ENCODE measurements at regions not wholly inside any gene's neighbourhood (a gene's known extent, or its start where the extent isn't known, plus 50 kb on each side); places are given as distances from the start of the nearest gene placed in this dataset.

DNA sequence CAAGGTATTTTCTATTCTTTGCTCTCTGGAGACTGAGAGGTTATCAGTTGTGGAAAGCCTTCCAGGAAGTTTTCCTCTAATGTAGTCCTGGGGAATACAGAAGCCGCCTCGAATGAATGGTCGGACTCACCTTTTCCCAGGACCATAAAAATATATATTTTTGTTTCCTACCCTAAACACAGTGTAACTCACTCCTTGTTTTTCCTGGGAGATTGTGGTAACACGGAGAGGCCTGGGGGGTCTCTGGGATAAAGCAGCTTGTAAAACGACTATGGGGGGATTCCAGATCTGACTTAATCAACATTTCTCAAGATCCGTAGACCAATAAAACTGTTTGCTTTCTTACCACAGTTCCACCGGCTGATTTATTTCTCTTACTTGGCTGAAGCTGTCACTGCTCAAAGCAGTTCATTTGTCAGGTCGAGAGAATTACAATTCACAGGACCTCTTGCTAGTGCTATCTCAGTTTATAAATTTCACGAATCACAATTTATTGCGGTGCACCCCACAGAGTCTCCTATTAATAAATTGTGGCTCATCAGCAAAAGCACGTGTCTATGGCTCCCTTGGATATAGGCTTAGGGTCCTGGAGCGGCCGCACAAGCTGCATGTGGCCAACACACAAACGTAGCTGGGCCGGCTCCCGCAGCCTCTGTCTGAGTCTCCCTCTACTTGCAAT, 176.3 kb upstream of the BMPER start:
- DNase-seq: no peak
- Histone ChIP-seq H3K4me3 (ENCODE audit: insufficient read depth, low read depth, low read length) (no peak overlapping the region), H3K36me3 (replicated peaks; ENCODE audit: control insufficient read depth, insufficient read depth, low read length) (no peaks in the 10 kb centered on the region), H3K27me3 (ENCODE audit: control insufficient read depth, insufficient read depth, low read length) (no peaks in the 10 kb centered on the region)

- H3K4me3 ChIP-seq (ENCODE audit: insufficient read depth, low read depth, low read length): no peak overlapping the region
- H3K27me3 ChIP-seq (ENCODE audit: control insufficient read depth, insufficient read depth, low read length): no peaks in the 10 kb centered on the region
- no peak for DNase-seq
- H3K36me3 ChIP-seq (replicated peaks; ENCODE audit: control insufficient read depth, insufficient read depth, low read length): no peaks in the 10 kb centered on the region
Measured at GRCh38 chr7:33729726-33730125, 175.6 kb upstream of the BMPER start.

DNA sequence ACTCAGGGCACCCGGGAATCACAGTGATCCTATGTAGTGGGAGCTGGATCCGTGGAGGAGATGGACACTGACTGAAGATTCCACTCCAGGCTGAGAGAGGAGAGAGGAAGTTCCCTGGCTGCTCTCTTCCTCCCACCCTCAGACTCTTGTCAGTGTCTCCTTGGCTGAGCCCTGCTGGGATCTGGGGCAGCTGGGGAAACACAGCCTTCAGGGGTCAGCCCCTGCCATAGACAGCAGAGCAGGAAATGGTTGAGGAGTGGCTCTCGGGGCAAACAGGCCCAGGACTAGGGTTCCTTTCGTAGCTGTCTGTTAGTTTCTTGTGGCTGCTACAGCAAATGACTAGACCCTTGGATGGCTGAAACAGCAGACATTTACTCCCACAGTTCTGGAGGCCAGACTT, 174.4 kb upstream of the BMPER start:
- no peaks in the 10 kb centered on the region for H3K36me3 ChIP-seq (replicated peaks; ENCODE audit: control insufficient read depth, insufficient read depth, low read length)
- H3K27me3 ChIP-seq (ENCODE audit: control insufficient read depth, insufficient read depth, low read length): no peaks in the 10 kb centered on the region
- no peak overlapping the region for H3K4me3 ChIP-seq (ENCODE audit: insufficient read depth, low read depth, low read length)
- no peak for DNase-seq

- Histone ChIP-seq H3K27me3 (ENCODE audit: control insufficient read depth, insufficient read depth, low read length) (no peaks in the 10 kb centered on the region), H3K4me3 (ENCODE audit: insufficient read depth, low read depth, low read length) (no peak overlapping the region), H3K36me3 (replicated peaks; ENCODE audit: control insufficient read depth, insufficient read depth, low read length) (no peaks in the 10 kb centered on the region)
- DNase-seq: no peak
Measured at GRCh38 chr7:33731912-33732311, 173.4 kb upstream of the BMPER start.

- Histone ChIP-seq H3K27me3 (ENCODE audit: control insufficient read depth, insufficient read depth, low read length) (no peaks in the 10 kb centered on the region), H3K4me3 (ENCODE audit: insufficient read depth, low read depth, low read length) (no peak overlapping the region), H3K36me3 (replicated peaks; ENCODE audit: control insufficient read depth, insufficient read depth, low read length) (no peaks in the 10 kb centered on the region)
- no peak for DNase-seq
Measured at GRCh38 chr7:33732462-33732861, 172.9 kb upstream of the BMPER start.

DNA sequence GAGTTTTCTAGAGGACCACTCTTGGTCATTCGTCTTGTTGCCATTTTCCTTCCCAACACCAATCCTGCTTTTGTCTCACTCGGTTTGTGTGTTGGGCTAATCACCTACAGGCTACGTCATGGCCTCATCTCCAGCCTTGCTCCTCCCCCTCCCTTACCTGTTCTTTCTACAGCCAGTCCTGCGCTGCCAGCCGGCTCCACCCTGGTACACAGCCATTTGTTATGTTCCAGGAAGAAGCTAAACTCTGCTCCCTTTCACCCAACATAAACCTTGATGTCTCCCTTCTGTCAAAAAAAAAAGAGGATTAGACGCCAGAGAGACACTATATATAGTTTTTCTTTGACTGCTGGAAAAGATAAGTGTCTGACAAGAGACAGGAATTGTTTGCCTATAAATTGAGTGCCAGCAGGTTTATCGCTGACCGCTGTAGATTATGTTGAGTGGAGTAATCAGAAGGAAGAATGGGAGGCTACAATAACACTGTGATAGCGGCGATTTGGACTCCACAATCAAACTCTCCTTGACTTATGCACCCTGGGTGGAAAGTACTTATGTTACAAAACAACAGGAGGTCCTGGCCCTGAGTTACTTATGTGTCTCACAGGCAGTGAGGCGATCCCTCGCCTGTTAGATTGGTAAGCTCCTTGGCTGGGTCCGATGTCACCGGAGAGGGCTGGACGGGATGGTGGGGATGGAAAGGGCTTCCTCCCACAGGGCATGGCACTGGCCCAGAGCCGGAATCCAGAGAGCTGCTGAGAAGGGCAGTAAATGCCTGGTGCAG, 171.3 kb upstream of the BMPER start:
- Histone ChIP-seq H3K4me3 (ENCODE audit: insufficient read depth, low read depth, low read length) (no peak overlapping the region), H3K27me3 (ENCODE audit: control insufficient read depth, insufficient read depth, low read length) (no peaks in the 10 kb centered on the region), H3K36me3 (replicated peaks; ENCODE audit: control insufficient read depth, insufficient read depth, low read length) (no peaks in the 10 kb centered on the region)
- DNase-seq: no peak

GRCh38 chr7:33735403-33735802, 169.9 kb upstream of the BMPER start:
- Histone ChIP-seq H3K36me3 (replicated peaks; ENCODE audit: control insufficient read depth, insufficient read depth, low read length) (no peaks in the 10 kb centered on the region), H3K4me3 (ENCODE audit: insufficient read depth, low read depth, low read length) (no peak overlapping the region)

GRCh38 chr7:33736521-33737221, 168.7 kb upstream of the BMPER start:
- Histone ChIP-seq H3K36me3 (replicated peaks; ENCODE audit: control insufficient read depth, insufficient read depth, low read length) (no peaks in the 10 kb centered on the region), H3K27me3 (ENCODE audit: control insufficient read depth, insufficient read depth, low read length) (no peaks in the 10 kb centered on the region), H3K4me3 (ENCODE audit: insufficient read depth, low read depth, low read length) (no peak overlapping the region)
- DNase-seq: no peak

More at GRCh38 chr7:33735403-33735802, 169.9 kb upstream of the BMPER start:
- DNase-seq: no peak
- no peaks in the 10 kb centered on the region for H3K27me3 ChIP-seq (ENCODE audit: control insufficient read depth, insufficient read depth, low read length)

DNA sequence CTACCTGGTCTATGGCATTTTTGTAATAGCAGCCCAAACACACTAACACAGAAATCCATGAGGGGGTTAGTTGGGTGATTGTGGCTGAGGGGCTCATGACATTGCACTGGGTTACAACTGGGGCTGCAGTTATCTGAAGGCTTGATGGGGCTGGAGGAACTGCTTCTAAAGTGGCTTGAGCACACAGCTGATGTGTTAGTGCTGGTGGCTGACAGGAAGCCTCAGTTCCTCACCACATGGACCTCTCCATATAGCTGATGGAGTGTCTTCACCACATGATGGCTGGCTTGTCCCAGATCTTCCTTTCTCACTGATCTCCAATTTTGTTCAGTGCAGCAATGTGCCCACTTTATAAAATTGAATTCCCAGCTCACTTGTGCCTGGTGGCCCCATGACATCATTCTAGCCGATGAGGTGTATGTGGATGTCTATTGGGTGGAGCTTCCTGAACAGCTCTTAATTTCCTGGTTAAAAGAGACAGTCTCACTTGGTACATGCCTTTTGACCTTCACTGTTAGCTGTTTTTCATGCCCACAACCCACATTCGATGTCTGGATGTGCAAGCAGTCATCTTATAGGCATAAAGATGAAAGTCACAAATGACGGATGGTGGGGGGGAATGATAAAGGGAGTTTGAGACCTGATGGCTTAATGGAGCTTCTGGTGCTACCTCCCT, 166.9 kb upstream of the BMPER start:
- no peak for DNase-seq
- no peaks in the 10 kb centered on the region for H3K36me3 ChIP-seq (replicated peaks; ENCODE audit: control insufficient read depth, insufficient read depth, low read length)
- H3K4me3 ChIP-seq (ENCODE audit: insufficient read depth, low read depth, low read length): no peak overlapping the region
- no peaks in the 10 kb centered on the region for H3K27me3 ChIP-seq (ENCODE audit: control insufficient read depth, insufficient read depth, low read length)

DNA sequence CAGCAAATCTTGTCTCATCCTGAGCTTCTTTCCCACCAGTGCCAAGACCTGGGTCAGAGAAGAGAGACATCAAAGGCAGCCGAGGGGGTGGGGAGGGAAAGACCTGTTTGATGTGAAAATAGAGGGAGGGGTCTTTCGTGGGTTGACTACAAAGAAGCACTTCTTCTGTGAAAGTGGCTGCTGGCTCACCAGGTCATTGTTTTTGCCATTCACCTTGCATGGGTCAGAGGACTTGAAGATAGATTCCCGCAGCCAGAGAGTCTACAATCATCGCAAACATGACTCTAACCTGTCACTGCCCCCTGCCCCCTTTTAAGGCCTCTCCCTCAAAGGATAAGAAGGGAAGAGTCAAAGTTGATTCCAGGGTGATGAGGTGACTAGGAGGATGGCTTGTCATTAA, 166.1 kb upstream of the BMPER start:
- Histone ChIP-seq H3K4me3 (ENCODE audit: insufficient read depth, low read depth, low read length) (no peak overlapping the region), H3K36me3 (replicated peaks; ENCODE audit: control insufficient read depth, insufficient read depth, low read length) (no peaks in the 10 kb centered on the region), H3K27me3 (ENCODE audit: control insufficient read depth, insufficient read depth, low read length) (no peaks in the 10 kb centered on the region)
- DNase-seq: no peak

DNA sequence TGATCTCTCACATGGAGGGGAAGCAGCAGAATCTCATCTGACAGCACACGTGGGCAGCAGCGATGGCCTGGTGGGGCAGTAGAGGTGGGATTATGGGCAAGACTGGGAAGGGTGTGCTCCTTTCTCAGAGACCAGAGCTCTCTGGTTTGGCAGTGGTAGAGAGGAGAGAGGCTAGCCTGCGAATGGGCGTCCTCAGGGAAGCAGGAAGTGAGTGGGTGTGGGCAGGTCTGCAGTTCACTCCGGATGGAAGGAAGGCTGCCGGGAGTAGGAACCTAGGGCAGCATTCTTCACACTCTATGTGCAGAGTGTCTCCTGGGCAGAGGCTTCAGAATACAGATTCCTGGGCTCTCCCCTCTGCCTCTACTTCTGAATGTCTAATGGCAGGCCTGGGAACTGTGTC, 162.8 kb upstream of the BMPER start:
- DNase-seq: no peak
- Histone ChIP-seq H3K36me3 (replicated peaks; ENCODE audit: control insufficient read depth, insufficient read depth, low read length) (no peaks in the 10 kb centered on the region), H3K4me3 (ENCODE audit: insufficient read depth, low read depth, low read length) (no peak overlapping the region), H3K27me3 (ENCODE audit: control insufficient read depth, insufficient read depth, low read length) (no peaks in the 10 kb centered on the region)

DNA sequence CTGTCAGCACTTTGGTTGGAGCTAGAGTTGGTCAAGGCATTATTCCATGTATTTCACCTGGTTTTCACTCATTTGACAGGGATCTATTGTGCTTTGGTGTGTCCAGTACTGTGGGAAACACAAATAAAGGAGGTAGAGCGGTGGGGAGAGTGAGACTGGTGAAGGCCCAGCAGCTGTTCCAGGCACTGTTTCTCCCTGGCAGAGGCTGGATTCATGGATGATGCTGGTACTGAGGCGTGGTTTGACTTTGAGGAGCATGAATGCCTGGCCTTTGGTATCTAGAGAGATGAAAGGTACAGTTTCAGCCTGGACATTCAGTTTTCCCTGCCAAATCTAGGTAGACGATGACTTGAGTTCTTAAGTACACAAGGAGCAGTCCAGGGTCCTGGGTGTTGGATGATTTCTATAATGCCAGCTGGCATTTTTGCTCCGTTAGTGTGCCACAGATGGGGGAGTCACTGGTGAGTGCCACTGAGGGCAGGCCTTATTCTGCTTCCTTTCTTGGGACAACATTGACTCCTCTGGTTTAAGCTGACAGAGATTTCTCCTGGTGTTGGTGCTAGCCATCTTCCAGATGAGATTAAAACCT, 162.2 kb upstream of the BMPER start:
- no peak overlapping the region for H3K4me3 ChIP-seq (ENCODE audit: insufficient read depth, low read depth, low read length)
- DNase-seq: no peak
- H3K36me3 ChIP-seq (replicated peaks; ENCODE audit: control insufficient read depth, insufficient read depth, low read length): no peaks in the 10 kb centered on the region
- no peaks in the 10 kb centered on the region for H3K27me3 ChIP-seq (ENCODE audit: control insufficient read depth, insufficient read depth, low read length)

- no peak overlapping the region for H3K4me3 ChIP-seq (ENCODE audit: insufficient read depth, low read depth, low read length)
- no peaks in the 10 kb centered on the region for H3K36me3 ChIP-seq (replicated peaks; ENCODE audit: control insufficient read depth, insufficient read depth, low read length)
- H3K27me3 ChIP-seq (ENCODE audit: control insufficient read depth, insufficient read depth, low read length): no peaks in the 10 kb centered on the region
- no peak for DNase-seq
Measured at GRCh38 chr7:33743594-33743993, 161.7 kb upstream of the BMPER start.

DNA sequence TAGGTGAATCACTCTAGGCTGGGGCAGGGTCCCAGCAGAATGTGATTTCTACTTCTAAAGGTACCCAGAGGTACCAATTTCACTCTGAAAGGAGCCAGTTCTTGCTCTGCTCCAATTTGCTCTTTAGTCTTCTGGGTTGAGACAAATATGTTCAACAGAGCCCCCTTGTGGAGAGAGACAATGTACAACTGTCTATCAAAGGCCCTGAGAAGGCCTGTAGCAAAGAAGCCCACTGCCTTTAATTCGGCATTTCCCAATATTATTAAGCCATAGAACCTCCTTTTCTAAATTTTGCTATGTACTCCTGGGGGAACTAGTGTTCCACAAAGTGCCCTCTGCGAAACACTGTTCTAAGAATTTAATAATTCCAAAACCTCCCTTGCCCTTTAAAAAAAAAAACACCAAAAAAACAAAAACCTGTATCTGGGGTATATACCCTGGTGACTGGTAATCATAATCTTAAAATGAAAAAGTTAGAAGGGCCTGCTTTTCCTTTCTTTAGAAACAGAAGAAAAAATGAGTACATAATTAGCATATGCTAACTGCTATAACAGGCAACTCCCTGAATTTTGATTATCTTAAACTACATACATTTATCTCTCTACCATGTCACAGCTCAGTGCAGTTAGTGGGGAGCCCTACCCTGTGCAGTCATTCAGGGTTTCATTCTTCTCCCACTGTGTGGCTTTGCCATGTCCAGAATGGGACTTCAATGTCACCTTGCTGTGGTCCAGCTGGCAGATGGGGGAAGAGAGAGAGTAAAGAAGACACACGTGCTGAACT, 160.9 kb upstream of the BMPER start:
- Histone ChIP-seq H3K27me3 (ENCODE audit: control insufficient read depth, insufficient read depth, low read length) (no peaks in the 10 kb centered on the region), H3K36me3 (replicated peaks; ENCODE audit: control insufficient read depth, insufficient read depth, low read length) (no peaks in the 10 kb centered on the region), H3K4me3 (ENCODE audit: insufficient read depth, low read depth, low read length) (no peak overlapping the region)
- DNase-seq: peak; percentile 52

All from H7 (cell line).